ENCODE measurements at regions not wholly inside any gene's neighbourhood (a gene's known extent, or its start where the extent isn't known, plus 50 kb on each side); places are given as distances from the start of the nearest gene placed in this dataset.

GRCh38 chr11:122193457-122193856 is 77.4 kb upstream of the BLID start:
- DNase-seq: no peak

DNA sequence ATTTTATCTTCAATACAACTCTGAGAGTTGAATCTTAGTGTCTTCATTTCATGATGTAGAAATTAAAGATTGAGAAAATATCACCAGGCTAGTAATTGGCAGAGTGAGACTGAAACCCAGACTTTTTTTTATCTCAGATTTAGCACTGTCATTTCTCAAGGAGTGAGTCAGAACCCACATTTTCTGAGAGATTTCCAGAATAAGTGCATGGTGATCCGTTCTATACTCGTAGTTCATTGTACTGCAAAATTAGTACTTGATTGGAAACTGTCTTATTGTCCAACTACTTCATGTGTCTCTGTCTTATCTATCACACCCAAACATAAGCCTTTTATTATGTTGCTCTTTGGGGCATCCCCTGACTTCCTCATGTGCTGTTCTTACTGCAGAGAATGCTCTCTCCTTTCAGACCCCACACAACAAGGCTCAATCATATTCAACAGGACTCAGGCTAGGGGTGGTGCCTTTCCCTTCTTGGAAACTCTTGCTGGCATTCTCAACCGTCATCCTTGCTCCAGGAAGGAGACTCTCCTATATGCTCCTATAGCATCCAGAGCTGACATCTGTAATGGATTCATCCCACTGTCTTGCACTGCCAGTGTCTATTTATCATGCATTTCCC is 76.7 kb upstream of the BLID start:
- no peak for DNase-seq

DNA sequence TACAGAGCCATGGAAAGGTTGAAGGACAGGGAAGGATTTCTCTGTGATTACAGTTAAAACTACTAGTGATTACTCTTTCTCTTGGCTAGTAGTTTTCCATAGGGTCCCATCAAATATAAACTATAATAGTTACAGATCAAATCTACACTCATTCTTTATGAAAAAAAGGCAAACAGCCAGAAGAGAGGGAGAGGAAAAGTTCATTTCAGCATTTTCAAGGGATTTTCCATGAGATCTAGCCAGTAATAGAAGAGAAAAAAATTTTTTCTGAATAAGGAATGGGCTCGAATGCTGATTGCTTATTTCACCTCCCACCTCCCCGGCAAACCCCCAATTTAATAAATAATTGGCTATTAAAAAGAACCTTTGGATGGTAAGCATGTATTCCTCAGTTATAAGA is 74.8 kb upstream of the BLID start:
- DNase-seq: no peak

- no peak for DNase-seq
These were observed 73.2 kb upstream of the BLID start for GRCh38 chr11:122189229-122189628.

- DNase-seq: no peak
These were observed 71.6 kb upstream of the BLID start for GRCh38 chr11:122187373-122188165.

- DNase-seq: no peak
These were observed 70.5 kb upstream of the BLID start for GRCh38 chr11:122186439-122187080.

GRCh38 chr11:122183933-122184332 is 67.9 kb upstream of the BLID start:
- DNase-seq: no peak

DNA sequence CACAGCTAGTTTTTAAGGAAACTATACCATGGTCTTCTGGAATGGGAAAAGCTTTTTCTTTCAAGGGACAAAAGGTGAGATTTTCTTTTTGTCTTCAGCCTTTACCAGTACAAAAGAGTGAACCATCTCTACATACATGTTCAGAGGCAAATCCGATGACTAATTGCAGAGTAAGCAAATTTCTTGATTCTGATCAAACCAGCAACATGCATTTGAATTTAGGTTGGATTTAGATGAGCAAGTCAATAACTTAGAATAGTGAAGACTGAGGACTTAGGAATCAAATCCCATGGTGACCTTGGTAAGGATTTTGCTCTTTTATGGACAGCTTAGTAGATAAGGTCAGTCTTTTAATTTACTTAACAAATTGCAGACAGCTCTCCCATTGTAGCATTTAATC is 65.9 kb upstream of the BLID start:
- DNase-seq: no peak

DNA sequence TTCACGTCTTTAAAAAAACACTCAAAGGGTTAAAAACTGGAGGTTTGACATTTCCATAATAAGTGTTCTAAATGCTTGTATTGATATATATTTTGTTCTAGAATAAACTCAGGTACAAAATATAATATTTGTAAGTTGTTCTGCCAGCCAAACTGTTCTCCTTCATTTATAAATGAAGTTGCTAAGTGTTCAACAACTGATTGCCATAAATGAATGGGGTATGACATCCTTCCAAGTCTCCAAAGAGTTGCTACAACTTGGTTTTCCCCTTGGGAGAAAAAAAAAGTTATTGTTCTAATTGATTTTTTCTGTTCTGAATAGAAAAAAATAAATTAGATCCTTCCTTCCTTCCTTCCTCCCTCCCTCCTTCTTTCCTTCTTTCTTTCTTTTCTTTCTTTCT is 65.4 kb upstream of the BLID start:
- no peak for DNase-seq

GRCh38 chr11:122179961-122180834 is 64.2 kb upstream of the BLID start:
- no peak for DNase-seq

- no peak for DNase-seq
These were observed 62.8 kb upstream of the BLID start for GRCh38 chr11:122178795-122179194.

DNA sequence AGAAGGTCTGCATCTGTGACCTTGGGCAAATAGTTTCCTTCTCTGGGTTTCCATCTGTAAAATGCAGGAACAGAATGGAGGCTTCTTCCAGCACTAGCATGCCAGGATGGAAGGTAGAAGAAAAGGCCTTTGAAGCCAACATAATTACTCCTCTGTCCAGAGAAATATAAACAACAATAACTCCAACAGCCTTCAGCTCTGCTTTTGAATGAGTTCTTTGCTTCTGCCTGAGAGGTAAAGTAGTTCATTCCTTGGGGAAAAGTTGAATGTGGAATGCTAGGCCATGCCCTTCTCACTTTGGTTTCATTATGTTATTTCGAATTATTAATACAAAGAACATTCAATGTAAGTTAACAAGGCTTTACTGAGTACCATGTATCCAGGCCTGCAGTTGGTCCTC is 61.2 kb upstream of the BLID start:
- DNase-seq: no peak

DNA sequence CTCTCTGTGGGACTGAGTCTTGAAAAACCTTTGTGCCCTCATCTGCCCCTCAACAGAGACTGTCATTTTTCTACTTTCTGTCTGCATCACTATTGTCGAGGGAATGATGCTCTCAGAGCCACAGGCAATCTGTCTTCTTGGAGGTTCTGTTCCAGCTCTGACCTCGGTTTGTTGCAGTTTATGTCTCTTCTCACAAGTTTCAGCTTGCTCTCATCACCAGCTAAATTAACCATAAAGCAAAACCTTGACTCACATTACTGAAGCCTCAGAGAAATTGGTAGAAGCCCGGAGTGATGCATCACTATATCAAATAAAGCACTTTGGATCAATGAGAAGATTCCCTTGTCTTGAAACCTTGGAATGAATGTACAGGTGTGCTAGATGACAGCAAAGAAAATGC is 60.6 kb upstream of the BLID start:
- DNase-seq: no peak

GRCh38 chr11:122175306-122175705 is 59.3 kb upstream of the BLID start:
- DNase-seq: no peak

- no peak for DNase-seq
These were observed 57.6 kb upstream of the BLID start for GRCh38 chr11:122173587-122173986.

DNA sequence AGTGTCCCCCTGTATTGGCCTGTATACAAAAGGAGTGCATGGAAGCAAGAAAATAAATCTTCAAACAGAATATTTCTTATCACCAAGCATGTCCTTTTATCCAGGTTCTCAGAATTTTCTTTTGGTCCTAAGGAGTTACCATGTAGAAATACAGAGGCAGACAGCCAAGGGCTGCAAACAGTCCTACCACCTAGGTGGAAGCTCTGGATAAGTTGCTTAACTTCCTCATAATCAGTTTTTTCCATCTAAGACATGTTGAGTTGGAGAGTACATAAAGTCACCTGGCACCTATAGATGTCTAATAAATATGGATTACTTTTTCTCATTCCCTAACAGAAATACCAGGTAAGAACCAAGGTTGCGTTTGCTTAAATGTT is 57.0 kb upstream of the BLID start:
- no peak for DNase-seq

- no peak for DNase-seq
These were observed 56.5 kb upstream of the BLID start for GRCh38 chr11:122172352-122173073.

DNA sequence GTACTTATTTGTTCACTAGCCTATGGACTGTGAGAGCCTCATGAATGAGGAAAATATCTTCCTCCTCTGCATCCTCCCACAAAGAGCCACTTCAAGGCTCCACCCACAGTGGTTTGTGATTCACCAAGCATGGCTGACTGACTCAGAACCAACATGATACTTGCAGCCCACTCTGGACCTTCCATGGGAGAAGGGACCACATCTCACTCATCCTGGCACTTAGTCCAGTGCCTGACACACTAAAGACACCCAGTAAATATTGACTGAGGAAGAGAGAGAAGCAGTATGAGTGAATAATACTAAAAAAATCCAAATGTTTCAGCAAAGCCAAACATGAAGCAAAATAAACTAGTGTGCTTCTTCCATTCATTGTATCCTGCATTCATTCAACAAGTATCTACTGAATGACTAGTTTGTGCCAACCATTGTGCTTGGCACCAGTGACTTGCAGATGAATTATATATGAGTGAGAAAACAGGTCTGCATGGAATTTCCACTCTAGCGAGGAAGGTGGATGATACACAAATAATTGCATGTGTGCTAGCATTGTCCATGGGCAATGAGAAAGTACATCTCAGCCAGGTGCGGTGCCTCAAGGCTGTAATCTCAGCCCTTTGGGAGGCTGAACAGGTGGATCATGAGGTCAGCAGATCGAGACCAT is 54.9 kb upstream of the BLID start:
- DNase-seq: no peak

DNA sequence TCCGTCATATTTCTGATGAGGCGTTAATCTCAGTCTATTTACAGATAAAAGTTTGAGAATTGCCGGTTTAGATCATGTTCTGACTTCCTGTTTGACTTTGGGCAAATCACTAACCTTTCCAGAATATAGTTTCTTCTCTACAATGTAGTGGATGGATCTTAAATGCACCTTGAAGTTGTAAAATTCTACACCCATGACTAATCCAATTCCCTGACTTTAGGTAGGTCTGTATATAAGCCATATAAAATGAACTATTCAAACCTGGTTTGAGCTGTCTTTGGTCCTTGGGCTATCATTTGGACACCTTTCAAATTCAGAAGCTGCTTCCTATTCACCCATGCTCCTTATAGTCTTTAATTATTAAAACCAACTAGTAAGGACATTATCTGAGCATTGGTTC is 52.2 kb upstream of the BLID start:
- no peak for DNase-seq

- DNase-seq: no peak
These were observed 51.1 kb upstream of the BLID start for GRCh38 chr11:122167100-122167499.

GRCh38 chr11:122165607-122166371 is 49.8 kb upstream of the BLID start:
- DNase-seq: no peak

Data from CD4-positive, alpha-beta T cell treated with Interleukin-10 for 1 hour (primary cell).